HepG2 (cell line): ENCODE measurements at regions not wholly inside any gene's neighbourhood (a gene's known extent, or its start where the extent isn't known, plus 50 kb on each side); places are given as distances from the start of the nearest gene placed in this dataset.

Experiments used
- ATAC-seq: fragments of 200-7000 bp; cut with Tn5 transposase; 3 replicates; pipeline ENCODE4 v1.9.1; 2020; ENCODE audit warnings: mild to moderate bottlenecking, moderate library complexity
- BruUV-seq: library from RNA; stranded (reverse); fragments of 400-500 nt; replicated peaks from 2 replicates; lab custom pipeline; 2021; lab: Mats Ljungman, UMichigan
- CTCF ChIA-PET: fragments of 300-600 bp; formaldehyde crosslinking; extraction: SDS; loops from one replicate; lab custom pipeline; 2021; ENCODE audit warnings: low total read pairs, inconsistent platforms, low intra/inter-chr PET ratio; lab: Yijun Ruan, JAX
- POLR2A ChIA-PET: fragments of 350-600 bp; sonication (Branson Sonifier 250); formaldehyde crosslinking; loops from one replicate; lab custom pipeline; 2020; ENCODE audit warnings: antibody characterized with exemption, inconsistent platforms; lab: Yijun Ruan, JAX
- DNase-seq: peaks from one replicate; pipeline ENCODE4 v3.0.0-alpha.2; 2015; ENCODE audit warnings: low spot score
- FAIRE-seq: peaks from 3 replicates; lab custom pipeline; 2011; peaks lifted over from hg19 to GRCh38; lab: Jason Lieb, UNC
- H2AFZ ChIP-seq: one replicate; pipeline ENCODE4 v1.6.1; 2011; ENCODE audit warnings: low read length, inconsistent platforms
- H3K27ac ChIP-seq: fragments of 300-600 bp; 3 replicates; pipeline ENCODE4 v1.8.0; 2011; ENCODE audit warnings: mixed run types, mild to moderate bottlenecking, mixed read lengths, low read length, inconsistent platforms; ENCODE audit not compliant: insufficient read depth; ENCODE audit errors: extremely low read length
- H3K27me3 ChIP-seq, 2 experiments: fragments of 200-600 bp in 1 of 2; 2 replicates in 1 of 2; 3 replicates in 1 of 2; pipeline versions ENCODE4 v1.6.0 to v1.8.0; 2011; ENCODE audit warnings: low read length in 2 of 2, mild to moderate bottlenecking in 2 of 2, moderate library complexity in 2 of 2, inconsistent platforms in 1 of 2; ENCODE audit not compliant: insufficient read depth in 2 of 2, control insufficient read depth in 1 of 2
- H3K36me3 ChIP-seq, 2 experiments: fragments of 200-600 bp in 1 of 2; replicated peaks in 1 of 2; 2 replicates in 1 of 2; 3 replicates in 1 of 2; pipeline versions ENCODE4 v1.5.1 to v1.8.0; 2011; ENCODE audit warnings: low read length in 2 of 2, inconsistent platforms in 1 of 2; ENCODE audit not compliant: insufficient read depth in 2 of 2, control insufficient read depth in 1 of 2
- H3K4me1 ChIP-seq: 2 replicates; pipeline ENCODE4 v1.5.1; 2012; ENCODE audit warnings: low read length, inconsistent platforms; ENCODE audit not compliant: insufficient read depth
- H3K4me2 ChIP-seq: 2 replicates; pipeline ENCODE4 v1.6.0; 2011; ENCODE audit warnings: low read depth, low read length, inconsistent platforms
- H3K4me3 ChIP-seq, 3 experiments: fragments of 200-600 bp in 1 of 3; sonication (generic), shearing (Covaris generic) in 1 of 3; replicated peaks in 1 of 3; 2 replicates each; pipeline ENCODE4 v1.5.1; 2011 to 2016; ENCODE audit warnings: low read length in 3 of 3, inconsistent platforms in 2 of 3, low read depth in 2 of 3, mild to moderate bottlenecking in 2 of 3, control low read depth in 1 of 3, mixed read lengths in 1 of 3; ENCODE audit not compliant: insufficient read depth in 1 of 3
- H3K79me2 ChIP-seq: one replicate; pipeline ENCODE4 v1.6.1; 2011; ENCODE audit warnings: low read length, inconsistent platforms; ENCODE audit not compliant: insufficient read depth
- H3K9ac ChIP-seq: 2 replicates; pipeline ENCODE4 v1.6.0; 2011; ENCODE audit warnings: mild to moderate bottlenecking, low read depth, low read length, inconsistent platforms; ENCODE audit not compliant: insufficient read depth
- H3K9me3 ChIP-seq: 2 replicates; pipeline ENCODE4 v1.5.1; 2012; ENCODE audit warnings: mild to moderate bottlenecking, low read length
- H4K20me1 ChIP-seq: 2 replicates; pipeline ENCODE4 v1.6.0; 2011; ENCODE audit warnings: inconsistent platforms, mild to moderate bottlenecking, low read length, moderate library complexity; ENCODE audit not compliant: insufficient read depth
- ETV5 ChIP-seq: IDR thresholded peaks from 2 replicates; pipeline ENCODE4 v1.6.1; 2018; ENCODE audit warnings: missing biosample characterization, missing genetic modification reagents, inconsistent platforms, borderline replicate concordance
- HDAC6 ChIP-seq: fragments of 200-600 bp; sonication (generic); IDR thresholded peaks from 2 replicates; pipeline ENCODE4 v1.7.0; 2017; ENCODE audit warnings: mild to moderate bottlenecking, antibody characterized with exemption, low read length, low read depth
- KDM6A ChIP-seq: IDR thresholded peaks from 2 replicates; pipeline ENCODE4 v1.6.1; 2016; ENCODE audit warnings: low read depth
- ZNF343 ChIP-seq: sonication (generic); formaldehyde crosslinking; IDR thresholded peaks from 2 replicates; pipeline ENCODE4 v1.4.0; 2020; ENCODE audit warnings: mild to moderate bottlenecking, missing genetic modification reagents
- ZNF768 ChIP-seq: sonication (generic); formaldehyde crosslinking; IDR thresholded peaks from 2 replicates; pipeline ENCODE4 v1.4.0; 2020; ENCODE audit warnings: missing genetic modification reagents
- WGBS: methylation state at CpG from one replicate; pipeline ENCODE4 v1.1.6; 2017; ENCODE audit warnings: low lambda C conversion rate; 5-methylcytosine and 5-hydroxymethylcytosine counted together
- in situ Hi-C: cut with HindIII; loops from 2 replicates; pipeline ENCODE4 v1.10.0; 2017; ENCODE audit warnings: low pct_unique_long_range_greater_than_20kb; ENCODE audit not compliant: extremely low pct_ligation_motif_present
- intact Hi-C: fragments of 100-400 bp; cut with micrococcal nuclease; formaldehyde crosslinking; loops from one replicate; pipeline ENCODE4 v1.10.0; 2022; ENCODE audit not compliant: unreplicated experiment
- TF ChIP-seq, protein P1 (sequence below): IDR thresholded peaks from 2 replicates; pipeline ENCODE4 v1.6.1; 2012; ENCODE audit warnings: low read length, improper control_type of control experiment

DNA sequence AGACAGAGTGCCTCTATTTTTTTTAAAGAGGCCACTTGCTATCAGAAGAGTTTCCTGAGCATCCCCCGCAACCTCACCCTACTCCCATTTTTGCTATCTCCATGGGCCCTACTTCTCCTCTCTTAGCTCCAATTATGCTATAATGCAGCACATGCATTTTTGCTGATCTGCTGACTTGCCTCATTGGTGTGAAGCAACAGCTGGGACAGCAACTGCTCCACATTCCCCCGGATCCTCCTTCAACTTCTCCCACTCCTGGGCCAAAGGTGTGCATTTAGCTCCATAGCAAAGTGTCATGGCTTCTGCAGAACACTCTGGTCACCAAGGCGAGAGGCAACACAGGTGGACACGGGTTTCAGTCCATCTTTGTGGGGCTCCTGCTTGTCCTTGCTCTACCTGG, 56.7 kb upstream of the USP29 start:
- Histone ChIP-seq H3K4me2 (no peak overlapping the region), H3K79me2 (no peaks in the 10 kb centered on the region), H3K27ac (no peak overlapping the region), H3K4me3 (no peak overlapping the region), H3K36me3 (no peaks in the 10 kb centered on the region), H3K9me3 (peaks cover 9% of the 10 kb centered on the region; the same call in 1 of the 2 replicates), H3K27me3 (no peaks in the 10 kb centered on the region), H3K4me1 (peaks cover 29% of the 10 kb centered on the region), H2AFZ (no peak overlapping the region), H4K20me1 (no peaks in the 10 kb centered on the region), H3K9ac (no peak overlapping the region)
- in situ Hi-C loops (loop anchor here (10.0 kb wide), 1 partner anchor 228 kb away; no protein-coding TSS in a partner anchor), intact Hi-C loops (no loop called here)
- ATAC-seq (no peak), DNase-seq (no peak), FAIRE-seq (no peak)
- TF ChIP-seq ZNF343 (CRISPR knock-in tag) = peak; percentile 97
- TF ChIP-seq HDAC6 = no peak
- 52% methylated on average over 4 of the region's 4 CpGs for WGBS
- BruUV-seq = no TSS peak
- POLR2A ChIA-PET = no interaction called here
- CTCF ChIA-PET = no interaction called here

DNA sequence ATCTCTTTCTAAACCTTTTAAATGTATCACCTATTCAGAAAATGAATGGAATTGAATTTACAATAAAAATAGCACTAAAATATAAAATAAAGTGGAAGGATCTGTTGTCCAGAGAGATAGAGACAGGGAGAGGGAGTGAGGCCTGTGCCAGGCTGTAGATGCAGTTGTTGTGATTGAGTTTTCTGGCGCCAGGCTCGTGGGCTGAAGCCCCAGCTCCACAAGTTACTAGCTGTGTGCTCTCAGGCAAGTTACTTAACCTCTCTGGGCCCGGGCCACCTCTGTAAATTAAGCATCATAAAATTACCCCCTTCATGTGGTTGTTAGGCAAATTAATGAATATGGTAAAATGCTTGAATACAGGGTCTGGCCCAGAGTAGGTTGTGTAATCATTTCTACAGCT, 52.3 kb upstream of the USP29 start:
- TF ChIP-seq ZNF768 = peak; percentile 94
- TF ChIP-seq KDM6A (CRISPR knock-in tag) = no peak
- no peak for TF ChIP-seq ETV5 (CRISPR knock-in tag)
- TF ChIP-seq, protein P1, sequence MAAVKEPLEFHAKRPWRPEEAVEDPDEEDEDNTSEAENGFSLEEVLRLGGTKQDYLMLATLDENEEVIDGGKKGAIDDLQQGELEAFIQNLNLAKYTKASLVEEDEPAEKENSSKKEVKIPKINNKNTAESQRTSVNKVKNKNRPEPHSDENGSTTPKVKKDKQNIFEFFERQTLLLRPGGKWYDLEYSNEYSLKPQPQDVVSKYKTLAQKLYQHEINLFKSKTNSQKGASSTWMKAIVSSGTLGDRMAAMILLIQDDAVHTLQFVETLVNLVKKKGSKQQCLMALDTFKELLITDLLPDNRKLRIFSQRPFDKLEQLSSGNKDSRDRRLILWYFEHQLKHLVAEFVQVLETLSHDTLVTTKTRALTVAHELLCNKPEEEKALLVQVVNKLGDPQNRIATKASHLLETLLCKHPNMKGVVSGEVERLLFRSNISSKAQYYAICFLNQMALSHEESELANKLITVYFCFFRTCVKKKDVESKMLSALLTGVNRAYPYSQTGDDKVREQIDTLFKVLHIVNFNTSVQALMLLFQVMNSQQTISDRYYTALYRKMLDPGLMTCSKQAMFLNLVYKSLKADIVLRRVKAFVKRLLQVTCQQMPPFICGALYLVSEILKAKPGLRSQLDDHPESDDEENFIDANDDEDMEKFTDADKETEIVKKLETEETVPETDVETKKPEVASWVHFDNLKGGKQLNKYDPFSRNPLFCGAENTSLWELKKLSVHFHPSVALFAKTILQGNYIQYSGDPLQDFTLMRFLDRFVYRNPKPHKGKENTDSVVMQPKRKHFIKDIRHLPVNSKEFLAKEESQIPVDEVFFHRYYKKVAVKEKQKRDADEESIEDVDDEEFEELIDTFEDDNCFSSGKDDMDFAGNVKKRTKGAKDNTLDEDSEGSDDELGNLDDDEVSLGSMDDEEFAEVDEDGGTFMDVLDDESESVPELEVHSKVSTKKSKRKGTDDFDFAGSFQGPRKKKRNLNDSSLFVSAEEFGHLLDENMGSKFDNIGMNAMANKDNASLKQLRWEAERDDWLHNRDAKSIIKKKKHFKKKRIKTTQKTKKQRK = no peak
- TF ChIP-seq, all 625 proteins: peak for 1
- 75% methylated on average over 3 of the region's 3 CpGs for WGBS
- ChIA-PET POLR2A (interaction anchor here (2.1 kb wide), 1 partner anchor 228 kb away, joined by 18 read pairs; no protein-coding TSS in a partner anchor), CTCF (no interaction called here)
- no peak overlapping the region for H3K4me3 ChIP-seq
- in situ Hi-C loops (loop anchor here (10.0 kb wide), 1 partner anchor 233 kb away; no protein-coding TSS in a partner anchor), intact Hi-C loops (no loop called here)
- DNase-seq = no peak
- no peak overlapping the region for H3K27ac ChIP-seq
- peaks cover 32% of the 10 kb centered on the region for H3K4me1 ChIP-seq
- H4K20me1 ChIP-seq = no peaks in the 10 kb centered on the region
- no peak overlapping the region for H3K9ac ChIP-seq
- H3K79me2 ChIP-seq = no peaks in the 10 kb centered on the region
- BruUV-seq = no TSS peak
- peaks cover 9% of the 10 kb centered on the region; the same call in 1 of the 2 replicates for H3K9me3 ChIP-seq
- H3K4me2 ChIP-seq = no peak overlapping the region
- no peak for ATAC-seq
- FAIRE-seq = no peak
- no peak overlapping the region for H2AFZ ChIP-seq
- no peaks in the 10 kb centered on the region for H3K27me3 ChIP-seq
- H3K36me3 ChIP-seq = no peaks in the 10 kb centered on the region
